ENCODE measurements at regions not wholly inside any gene's neighbourhood (a gene's known extent, or its start where the extent isn't known, plus 50 kb on each side); places are given as distances from the start of the nearest gene placed in this dataset.

DNA sequence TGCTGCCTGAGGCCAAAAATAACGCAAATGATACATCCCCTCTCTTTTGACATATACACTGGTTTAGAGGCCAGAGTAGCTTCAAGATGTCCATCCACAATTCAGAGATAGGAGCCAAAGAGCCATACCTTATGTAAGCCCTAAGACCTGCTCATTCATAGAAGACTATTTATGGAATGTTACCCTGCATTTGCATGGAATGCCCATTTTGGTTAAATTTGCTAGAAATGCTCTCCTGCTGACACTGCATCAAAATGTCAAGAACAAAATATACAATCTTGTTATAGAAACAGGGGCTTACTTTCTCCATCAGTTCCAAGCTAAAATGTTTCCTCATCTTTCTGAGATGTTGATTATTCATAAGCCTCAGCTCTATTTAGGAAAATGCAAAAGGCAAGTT lies 183.3 kb upstream of the CDKN3 start:
- no peak for TF ChIP-seq CTCF (IDR thresholded peaks at IDR 0.05)

DNA sequence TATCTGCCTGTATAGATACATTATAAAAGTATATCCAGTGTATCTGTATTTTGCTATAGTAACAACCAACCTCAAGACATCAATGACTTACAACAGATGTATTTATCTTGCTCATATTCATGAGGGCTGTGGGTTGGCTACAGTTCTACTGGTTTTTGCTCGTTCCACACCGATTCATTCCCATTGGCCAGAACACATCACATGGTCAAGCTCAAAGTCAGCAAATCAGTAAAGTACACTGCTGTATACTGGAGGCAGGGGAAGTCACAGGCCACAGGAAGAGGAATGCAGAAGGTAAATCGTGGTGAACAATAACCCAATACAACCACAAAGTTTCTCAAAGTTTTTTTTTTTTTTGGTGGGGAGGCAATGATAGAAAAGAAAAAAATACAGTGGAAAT lies 180.0 kb upstream of the CDKN3 start:
- no peak for TF ChIP-seq CTCF (IDR thresholded peaks at IDR 0.05)

DNA sequence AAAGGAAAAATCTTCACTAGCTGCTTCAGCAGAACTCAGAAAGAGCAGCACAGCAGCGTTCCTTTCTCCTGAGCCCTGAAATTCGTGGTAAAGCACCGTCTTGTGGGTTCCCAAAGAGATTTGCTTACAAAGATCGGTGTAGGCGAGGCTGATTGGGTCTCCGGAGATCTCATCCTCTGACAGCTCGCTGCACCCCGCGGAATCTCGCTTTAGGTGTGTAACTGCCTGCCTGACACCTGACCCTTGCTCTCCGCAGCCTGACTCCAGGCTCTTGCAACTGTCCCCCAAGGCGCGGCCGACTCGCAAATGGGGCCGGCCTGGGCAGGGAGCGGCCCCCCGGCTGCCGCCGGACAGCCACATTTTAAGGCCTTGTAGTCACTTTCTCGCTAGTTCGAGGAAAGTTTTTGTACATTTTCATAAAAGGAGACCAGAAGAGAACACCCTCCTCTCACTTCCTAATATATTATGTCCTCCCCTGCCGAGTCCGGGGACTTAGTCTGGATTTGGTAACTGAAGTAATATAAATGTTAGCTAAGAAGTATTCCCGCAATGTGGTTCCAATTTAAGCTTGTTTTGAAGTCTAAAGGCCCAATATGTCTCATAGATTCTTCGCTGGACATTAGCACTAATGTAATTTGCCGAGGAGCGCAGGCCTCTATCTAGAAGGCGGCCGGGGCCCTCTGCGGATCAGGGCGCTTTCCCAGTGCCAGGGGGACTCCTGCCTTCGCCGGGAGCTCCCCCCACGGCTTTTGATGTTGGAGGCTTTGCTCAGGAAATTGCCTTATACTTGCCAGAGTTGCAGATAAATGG lies 177.3 kb upstream of the CDKN3 start:
- TF ChIP-seq CTCF (IDR thresholded peaks at IDR 0.05): no peak

DNA sequence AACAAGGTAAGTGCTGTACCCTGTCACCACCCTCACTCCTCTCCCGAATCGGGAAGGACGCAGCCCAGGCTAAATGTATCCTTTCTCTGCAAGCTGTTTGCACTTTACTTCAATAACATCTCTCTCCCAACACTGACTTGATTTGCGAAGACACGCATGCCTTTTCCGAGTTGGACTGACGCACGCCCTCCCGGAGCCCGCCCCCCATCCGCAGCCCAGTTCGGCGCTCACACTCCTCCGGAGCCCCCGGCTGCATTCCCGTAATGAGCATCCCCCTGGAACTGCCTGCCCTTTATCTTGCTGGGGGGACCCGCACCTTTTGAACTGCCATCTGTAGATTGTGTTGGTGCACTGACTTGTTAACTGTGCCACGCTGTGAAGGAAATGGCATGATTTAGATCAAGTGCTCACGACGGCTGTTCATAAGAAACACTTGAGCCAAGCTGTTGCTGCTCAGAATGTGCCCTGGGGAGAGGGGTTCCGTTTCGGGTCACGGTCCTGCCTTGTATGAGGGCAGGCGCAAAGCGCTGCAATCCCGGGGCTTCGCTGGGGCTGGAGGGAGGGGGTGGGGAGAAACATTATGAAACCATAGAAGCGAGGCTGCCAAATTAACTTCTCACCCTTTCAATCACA lies 176.6 kb upstream of the CDKN3 start:
- TF ChIP-seq CTCF (IDR thresholded peaks at IDR 0.05): no peak

GRCh38 chr14:54220704-54221431 lies 175.9 kb upstream of the CDKN3 start:
- TF ChIP-seq CTCF (IDR thresholded peaks at IDR 0.05): no peak

GRCh38 chr14:54221432-54221803 lies 175.4 kb upstream of the CDKN3 start:
- TF ChIP-seq CTCF (IDR thresholded peaks at IDR 0.05): no peak

GRCh38 chr14:54221971-54222370 lies 174.8 kb upstream of the CDKN3 start:
- no peak for TF ChIP-seq CTCF (IDR thresholded peaks at IDR 0.05)

Data from LNCAP (cell line).